ENCODE measurements at regions not wholly inside any gene's neighbourhood (a gene's known extent, or its start where the extent isn't known, plus 50 kb on each side); places are given as distances from the start of the nearest gene placed in this dataset.
A peak's percentile ranks its signal among the peaks of the same experiment; 100 is the strongest.

- Histone ChIP-seq H3K9me3 (no peaks in the 10 kb centered on the region), H3K4me3 (no peak overlapping the region), H3K4me1 (no peaks in the 10 kb centered on the region), H3K36me3 (no peaks in the 10 kb centered on the region), H3K27me3 (no peaks in the 10 kb centered on the region), H3K27ac (no peak overlapping the region)
- TF ChIP-seq EP300 (IDR thresholded peaks at IDR 0.05) (no peak), POLR2A (IDR thresholded peaks at IDR 0.05) (no peak), CTCF (IDR thresholded peaks at IDR 0.05) (peak in 2 of 4 experiments; percentile 31 to 39), POLR2AphosphoS5 (IDR thresholded peaks at IDR 0.05) (no peak)
- 75 to 81% methylated on average over 3 of the region's 3 CpGs for WGBS, 2 donors
- no peak for DNase-seq
- intact Hi-C loops (cut with DNase I), result loop anchor here (10.0 kb wide), 2 partner anchors 312 to 342 kb away; partner anchors contain the start of gene CHAC2
Measured at GRCh38 chr2:53422979-53423378, 344.6 kb upstream of the CHAC2 start.

- no peak overlapping the region for H3K27ac ChIP-seq
- no peak for TF ChIP-seq EP300 (IDR thresholded peaks at IDR 0.05)
- no peak for TF ChIP-seq CTCF (IDR thresholded peaks at IDR 0.05)
- TF ChIP-seq POLR2A (IDR thresholded peaks at IDR 0.05), result no peak
- TF ChIP-seq POLR2AphosphoS5 (IDR thresholded peaks at IDR 0.05), result no peak
- no peaks in the 10 kb centered on the region for H3K27me3 ChIP-seq
- intact Hi-C loops (cut with DNase I), result no loop called here
- no peaks in the 10 kb centered on the region for H3K9me3 ChIP-seq
- no peaks in the 10 kb centered on the region for H3K4me1 ChIP-seq
- DNase-seq, result no peak
- H3K36me3 ChIP-seq, result no peaks in the 10 kb centered on the region
- WGBS, 2 donors, result 90 to 95% methylated on average over 2 of the region's 2 CpGs
- H3K4me3 ChIP-seq, result no peak overlapping the region
Measured at GRCh38 chr2:53417385-53417784, 350.2 kb upstream of the CHAC2 start.

GRCh38 chr2:53407363-53408080 lies 360.1 kb upstream of the CHAC2 start:
- WGBS, 2 donors, result 91 to 93% methylated on average over 6 of the region's 6 CpGs
- no peak overlapping the region for H3K4me3 ChIP-seq
- H3K27me3 ChIP-seq, result no peaks in the 10 kb centered on the region
- intact Hi-C loops (cut with DNase I), result no loop called here
- TF ChIP-seq CTCF (IDR thresholded peaks at IDR 0.05) (no peak), EP300 (IDR thresholded peaks at IDR 0.05) (no peak), POLR2A (IDR thresholded peaks at IDR 0.05) (no peak), POLR2AphosphoS5 (IDR thresholded peaks at IDR 0.05) (no peak)
- H3K36me3 ChIP-seq, result no peaks in the 10 kb centered on the region
- no peak for DNase-seq
- no peaks in the 10 kb centered on the region for H3K9me3 ChIP-seq
- no peak overlapping the region for H3K27ac ChIP-seq
- H3K4me1 ChIP-seq, result no peaks in the 10 kb centered on the region

- WGBS, 2 donors, result 79 to 80% methylated on average over 4 of the region's 4 CpGs
- intact Hi-C loops (cut with DNase I), result no loop called here
- no peak for DNase-seq
- Histone ChIP-seq H3K36me3 (no peaks in the 10 kb centered on the region), H3K27me3 (no peaks in the 10 kb centered on the region), H3K9me3 (no peaks in the 10 kb centered on the region), H3K27ac (no peak overlapping the region), H3K4me1 (no peaks in the 10 kb centered on the region), H3K4me3 (no peak overlapping the region)
- TF ChIP-seq CTCF (IDR thresholded peaks at IDR 0.05) (no peak), POLR2A (IDR thresholded peaks at IDR 0.05) (no peak), POLR2AphosphoS5 (IDR thresholded peaks at IDR 0.05) (no peak), EP300 (IDR thresholded peaks at IDR 0.05) (no peak)
Measured at GRCh38 chr2:53403792-53404413, 363.7 kb upstream of the CHAC2 start.

All from sigmoid colon (tissue), 6 donors.